HCT116 (cell line): ENCODE measurements at regions not wholly inside any gene's neighbourhood (a gene's known extent, or its start where the extent isn't known, plus 50 kb on each side); places are given as distances from the start of the nearest gene placed in this dataset.

Source experiments
- ATAC-seq: fragments of 200-7000 bp; cut with Tn5 transposase; 2 replicates; pipeline ENCODE4 v1.9.1; 2020; ENCODE audit warnings: mild to moderate bottlenecking, moderate library complexity
- BruUV-seq: library from RNA; stranded (reverse); fragments of 400-500 nt; replicated peaks from 2 replicates; lab custom pipeline; 2021; lab: Mats Ljungman, UMichigan
- CTCF ChIA-PET: fragments of 300-600 bp; sonication (Branson Sonifier 250); formaldehyde crosslinking; loops from one replicate; lab custom pipeline; 2021; ENCODE audit warnings: antibody characterized with exemption; lab: Charles Lee
- POLR2A ChIA-PET: fragments of 300-600, 350-600 bp; sonication (Branson Sonifier 250); formaldehyde crosslinking; loops from one replicate; lab custom pipeline; 2021; ENCODE audit warnings: antibody characterized with exemption; lab: Charles Lee
- RAD21 ChIA-PET, 2 experiments: fragments of 300-600 bp; sonication (Branson Sonifier 250); formaldehyde crosslinking; loops; one replicate each; lab custom pipeline; 2023; ENCODE audit warnings: low total read pairs in 2 of 2; ENCODE audit not compliant: uncharacterized antibody in 2 of 2, unreplicated experiment in 2 of 2, low non-redundant PET in 1 of 2; lab: Charles Lee
- DNase-seq: peaks from one replicate; pipeline ENCODE4 v3.0.0-alpha.2; 2010; ENCODE audit warnings: low read depth, low spot score
- H2AFZ ChIP-seq: fragments of 200-600 bp; shearing (Covaris generic), sonication (generic); 2 replicates; pipeline ENCODE4 v1.6.1; 2017; ENCODE audit warnings: low read depth, mixed run types, mixed read lengths, antibody characterized with exemption, low read length; ENCODE audit not compliant: poor library complexity, severe bottlenecking
- H3K27ac ChIP-seq: 2 replicates; pipeline ENCODE4 v1.5.1; 2012; ENCODE audit warnings: low read depth, low read length
- H3K27me3 ChIP-seq: fragments of 200-600 bp; sonication (generic); 2 replicates; pipeline ENCODE4 v1.6.1; 2016; ENCODE audit warnings: mixed run types, low read length, mixed read lengths; ENCODE audit not compliant: insufficient read depth
- H3K36me3 ChIP-seq, 2 experiments: fragments of 200-500 bp in 1 of 2; fragments of 200-600 bp in 1 of 2; sonication (Bioruptor generic) in 1 of 2; sonication (generic) in 1 of 2; 2 replicates each; pipeline versions ENCODE4 v1.5.1 to v1.6.1; 2014 to 2016; ENCODE audit warnings: low read length in 2 of 2, inconsistent platforms in 1 of 2, mixed read lengths in 1 of 2, mixed run types in 1 of 2; ENCODE audit not compliant: insufficient read depth in 2 of 2, control insufficient read depth in 1 of 2
- H3K4me1 ChIP-seq, 2 experiments: fragments of 200-600 bp in 1 of 2; sonication (generic) in 1 of 2; 2 replicates each; pipeline versions ENCODE4 v1.5.1 to v1.6.1; 2012 to 2017; ENCODE audit warnings: low read length in 2 of 2, inconsistent platforms in 1 of 2, mild to moderate bottlenecking in 1 of 2, mixed read lengths in 1 of 2, mixed run types in 1 of 2, moderate library complexity in 1 of 2; ENCODE audit not compliant: insufficient read depth in 2 of 2, control insufficient read depth in 1 of 2
- H3K4me2 ChIP-seq: fragments of 200-600 bp; sonication (generic); 2 replicates; pipeline ENCODE4 v1.6.1; 2017; ENCODE audit warnings: mixed run types, low read length, mixed read lengths
- H3K4me3 ChIP-seq, 2 experiments: fragments of 200-600 bp in 1 of 2; sonication (generic) in 1 of 2; replicated peaks in 1 of 2; 2 replicates each; pipeline ENCODE4 v1.5.1; 2011 to 2016; ENCODE audit warnings: low read length in 2 of 2, control low read depth in 1 of 2, low read depth in 1 of 2, mild to moderate bottlenecking in 1 of 2, mixed read lengths in 1 of 2, mixed run types in 1 of 2
- H3K79me2 ChIP-seq: fragments of 200-600 bp; sonication (generic); 2 replicates; pipeline ENCODE4 v1.6.1; 2017; ENCODE audit warnings: mild to moderate bottlenecking, mixed run types, low read length, moderate library complexity, mixed read lengths; ENCODE audit not compliant: insufficient read depth
- H3K9ac ChIP-seq: fragments of 200-600 bp; sonication (generic); 2 replicates; pipeline ENCODE4 v1.6.1; 2016; ENCODE audit warnings: low read length, mixed read lengths
- H3K9me2 ChIP-seq: fragments of 200-600 bp; sonication (generic), shearing (Covaris generic); 2 replicates; pipeline ENCODE4 v1.6.1; 2017; ENCODE audit warnings: mixed run types, mild to moderate bottlenecking, moderate library complexity; ENCODE audit not compliant: insufficient read depth
- H3K9me3 ChIP-seq, 2 experiments: fragments of 200-500 bp in 1 of 2; fragments of 200-600 bp in 1 of 2; sonication (Bioruptor generic) in 1 of 2; sonication (generic) in 1 of 2; 2 replicates each; pipeline ENCODE4 v1.6.1; 2014 to 2017; ENCODE audit warnings: low read length in 2 of 2, mixed read lengths in 2 of 2, inconsistent platforms in 1 of 2, low read depth in 1 of 2, mild to moderate bottlenecking in 1 of 2, mixed run types in 1 of 2, moderate library complexity in 1 of 2; ENCODE audit not compliant: control insufficient read depth in 1 of 2, insufficient read depth in 1 of 2
- H4K20me1 ChIP-seq: fragments of 200-600 bp; sonication (generic), shearing (Covaris generic); 2 replicates; pipeline ENCODE4 v1.6.1; 2017; ENCODE audit warnings: mixed run types, mild to moderate bottlenecking, moderate library complexity; ENCODE audit not compliant: insufficient read depth
- POLR2AphosphoS5 ChIP-seq: IDR thresholded peaks from 2 replicates; pipeline ENCODE4 v1.6.1; 2011; ENCODE audit warnings: mild to moderate bottlenecking, low read depth, low read length, moderate library complexity
- SIN3A ChIP-seq: IDR thresholded peaks from 2 replicates; pipeline ENCODE4 v1.6.1; 2012; ENCODE audit warnings: low read depth
- SRF ChIP-seq: IDR thresholded peaks from 2 replicates; pipeline ENCODE4 v1.6.1; 2012; ENCODE audit warnings: low read depth
- YY1 ChIP-seq: IDR thresholded peaks from 2 replicates; pipeline ENCODE4 v1.6.1; 2011; ENCODE audit warnings: low read length, low read depth, moderate library complexity, mild to moderate bottlenecking; ENCODE audit not compliant: insufficient replicate concordance; ENCODE audit errors: extremely low read depth
- ZNF274 ChIP-seq: fragments of 200-500 bp; sonication (Bioruptor generic); IDR thresholded peaks from 2 replicates; pipeline ENCODE4 v1.6.1; 2014; ENCODE audit warnings: mild to moderate bottlenecking, low read depth, low read length, inconsistent platforms
- intact Hi-C: fragments of 100-400 bp; cut with micrococcal nuclease; formaldehyde crosslinking; loops from 2 replicates; pipeline ENCODE4 v1.10.0; 2022

DNA sequence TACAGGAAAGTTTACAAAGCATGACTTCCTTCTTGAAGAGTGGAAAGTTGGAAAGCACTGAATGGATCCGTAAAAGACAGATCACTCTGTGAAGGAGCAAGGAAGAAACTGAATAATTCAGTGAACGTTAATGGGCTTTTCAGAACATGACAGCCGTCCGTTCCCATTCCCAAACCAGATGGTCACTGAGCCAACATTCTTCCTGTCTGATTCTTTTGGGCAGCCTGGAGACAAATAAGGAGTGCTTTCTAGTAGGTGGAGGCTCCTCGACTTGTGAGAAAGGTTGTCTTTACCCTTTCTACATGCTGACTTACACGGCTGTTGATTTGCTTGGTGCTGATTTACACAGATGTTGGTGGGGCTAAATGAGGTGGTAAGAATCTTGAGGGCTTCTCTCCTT, 51.0 kb upstream of the PAPPA start:
- no peak overlapping the region for H3K4me3 ChIP-seq
- no peak for TF ChIP-seq POLR2AphosphoS5
- no peak for TF ChIP-seq SIN3A
- no peak for TF ChIP-seq SRF
- no peak for TF ChIP-seq YY1
- TF ChIP-seq ZNF274: no peak
- TF ChIP-seq, all 23 proteins: peak for 0
- Histone ChIP-seq H3K4me1 (no peaks in the 10 kb centered on the region), H3K9ac (no peak overlapping the region), H3K27ac (no peak overlapping the region), H3K79me2 (no peaks in the 10 kb centered on the region), H3K36me3 (no peaks in the 10 kb centered on the region), H3K27me3 (peaks cover 22% of the 10 kb centered on the region; the same call in 1 of the 2 replicates), H2AFZ (no peak overlapping the region), H3K9me3 (no peaks in the 10 kb centered on the region), H3K4me2 (no peak overlapping the region), H4K20me1 (no peaks in the 10 kb centered on the region), H3K9me2 (no peaks in the 10 kb centered on the region)
- intact Hi-C loops: no loop called here
- no TSS peak for BruUV-seq
- ChIA-PET POLR2A (no interaction called here), RAD21 (no interaction called here), CTCF (no interaction called here)
- DNase-seq: no peak
- ATAC-seq: no peak
